ENCODE measurements at regions not wholly inside any gene's neighbourhood (a gene's known extent, or its start where the extent isn't known, plus 50 kb on each side); places are given as distances from the start of the nearest gene placed in this dataset.

GRCh38 chr10:63710703-63711102 lies 189.5 kb downstream of the REEP3 start:
- Histone ChIP-seq H3K9me3 (ENCODE audit: control insufficient read depth in 2 of 2, low read length in 2 of 2) (no peaks in the 10 kb centered on the region), H3K4me3 (ENCODE audit: low read length in 2 of 2) (no peak overlapping the region), H3K27me3 (ENCODE audit: control insufficient read depth in 1 of 2, insufficient read depth in 2 of 2, low read length in 2 of 2) (no peaks in the 10 kb centered on the region), H3K9ac (ENCODE audit: low read length in 2 of 2) (peak overlapping the region; percentile 6 to 42), H3K27ac (ENCODE audit: low read length) (peak overlapping the region; percentile 95), H3K36me3 (ENCODE audit: control insufficient read depth in 2 of 2, insufficient read depth in 2 of 2, low read length in 2 of 2) (no peaks in the 10 kb centered on the region), H3K4me1 (ENCODE audit: control insufficient read depth, insufficient read depth, low read length) (peaks cover 42% of the 10 kb centered on the region)

DNA sequence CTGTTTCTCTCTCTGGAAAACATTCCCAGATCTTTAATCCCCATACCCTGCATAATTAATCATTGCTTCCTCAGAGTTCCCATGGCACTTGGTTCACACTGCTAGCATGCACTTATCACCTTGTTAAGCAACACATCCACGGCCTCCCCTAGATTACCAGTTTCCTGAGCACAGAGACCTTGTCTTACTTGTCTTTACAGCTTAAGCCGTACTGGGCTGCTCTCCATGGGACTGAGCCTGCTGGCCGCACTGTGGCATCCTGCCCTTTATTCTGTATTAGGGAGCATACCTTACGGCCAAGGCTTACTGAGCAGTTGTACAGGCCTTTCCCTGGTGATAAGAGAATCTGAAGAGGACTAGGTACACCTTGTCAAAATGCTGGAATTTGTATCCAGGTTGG lies 190.2 kb downstream of the REEP3 start:
- Histone ChIP-seq H3K9ac (ENCODE audit: low read length in 2 of 2) (peak overlapping the region in 1 of 2 donors; percentile 39), H3K9me3 (ENCODE audit: control insufficient read depth in 2 of 2, low read length in 2 of 2) (no peaks in the 10 kb centered on the region), H3K27me3 (ENCODE audit: control insufficient read depth in 1 of 2, insufficient read depth in 2 of 2, low read length in 2 of 2) (no peaks in the 10 kb centered on the region), H3K4me1 (ENCODE audit: control insufficient read depth, insufficient read depth, low read length) (peaks cover 42% of the 10 kb centered on the region), H3K36me3 (ENCODE audit: control insufficient read depth in 2 of 2, insufficient read depth in 2 of 2, low read length in 2 of 2) (no peaks in the 10 kb centered on the region), H3K4me3 (ENCODE audit: low read length in 2 of 2) (peak overlapping the region in 1 of 2 donors; percentile 14), H3K27ac (ENCODE audit: low read length) (peak overlapping the region; percentile 95)

DNA sequence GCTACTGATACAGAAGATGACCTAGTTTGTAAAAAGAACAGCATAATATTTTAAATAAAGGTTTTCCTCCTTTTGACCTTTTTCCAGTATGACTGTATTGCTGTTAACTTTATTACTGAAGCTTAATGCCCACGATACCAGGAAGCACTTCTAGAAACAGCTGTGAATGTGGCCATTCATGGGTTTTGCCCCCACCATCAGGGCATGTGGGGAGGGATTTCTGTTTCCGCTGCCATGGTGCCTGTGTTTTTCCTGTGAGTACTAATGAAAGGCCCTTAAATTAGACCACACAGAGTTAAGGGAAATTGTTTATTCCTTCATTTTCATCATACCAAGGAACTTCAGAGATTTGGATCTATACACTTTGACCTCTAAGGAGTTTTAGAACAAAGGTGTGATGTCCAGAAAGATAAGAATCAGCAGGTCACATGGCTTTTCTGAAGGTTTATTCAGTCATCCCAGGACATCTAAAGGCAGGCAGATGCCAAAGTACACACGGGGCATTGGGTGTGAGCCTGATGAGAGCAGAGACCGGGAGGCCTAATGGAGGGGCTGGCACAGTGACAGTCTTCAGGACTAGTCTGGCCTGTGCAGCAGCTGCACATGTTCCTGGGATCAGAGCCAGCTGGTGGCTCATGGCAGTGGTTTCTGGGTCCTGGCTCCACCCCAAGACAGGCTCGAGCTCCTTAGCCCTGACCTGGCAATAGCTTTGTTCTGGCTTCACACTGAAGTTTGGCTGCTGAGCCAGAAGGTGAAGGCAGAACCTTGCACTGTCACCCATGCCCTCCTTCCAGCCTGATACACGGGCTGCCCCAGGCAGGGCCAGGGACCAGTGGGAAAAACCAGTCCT lies 190.9 kb downstream of the REEP3 start:
- Histone ChIP-seq H3K4me1 (ENCODE audit: control insufficient read depth, insufficient read depth, low read length) (peaks cover 45% of the 10 kb centered on the region), H3K9me3 (ENCODE audit: control insufficient read depth in 2 of 2, low read length in 2 of 2) (no peaks in the 10 kb centered on the region), H3K9ac (ENCODE audit: low read length in 2 of 2) (peak overlapping the region; percentile 51 to 60), H3K27ac (ENCODE audit: low read length) (peak overlapping the region; percentile 95), H3K27me3 (ENCODE audit: control insufficient read depth in 1 of 2, insufficient read depth in 2 of 2, low read length in 2 of 2) (no peaks in the 10 kb centered on the region), H3K4me3 (ENCODE audit: low read length in 2 of 2) (peak overlapping the region in 1 of 2 donors; percentile 50), H3K36me3 (ENCODE audit: control insufficient read depth in 2 of 2, insufficient read depth in 2 of 2, low read length in 2 of 2) (no peaks in the 10 kb centered on the region)

DNA sequence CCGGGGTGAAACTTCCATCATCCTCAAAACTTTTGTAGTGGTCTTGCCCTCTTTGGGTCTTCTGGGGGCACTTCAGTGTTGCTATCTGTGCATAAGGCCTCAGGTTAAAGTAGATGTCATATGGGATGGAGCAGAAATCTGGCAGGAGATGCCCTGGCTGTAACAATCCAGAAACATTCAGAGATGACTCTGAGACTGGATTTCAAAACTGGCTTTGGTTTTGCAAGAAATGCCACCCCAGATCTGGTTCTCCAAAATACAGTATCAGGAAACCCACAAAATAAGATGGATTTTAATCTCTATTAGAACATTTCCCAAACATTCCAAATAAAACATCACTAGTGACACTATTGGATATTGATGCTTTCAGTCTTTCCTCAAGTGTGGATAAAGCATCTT lies 191.5 kb downstream of the REEP3 start:
- Histone ChIP-seq H3K9me3 (ENCODE audit: control insufficient read depth in 2 of 2, low read length in 2 of 2) (no peaks in the 10 kb centered on the region), H3K36me3 (ENCODE audit: control insufficient read depth in 2 of 2, insufficient read depth in 2 of 2, low read length in 2 of 2) (no peaks in the 10 kb centered on the region), H3K9ac (ENCODE audit: low read length in 2 of 2) (peak overlapping the region; percentile 51 to 60), H3K27me3 (ENCODE audit: control insufficient read depth in 1 of 2, insufficient read depth in 2 of 2, low read length in 2 of 2) (no peaks in the 10 kb centered on the region), H3K4me3 (ENCODE audit: low read length in 2 of 2) (peak overlapping the region in 1 of 2 donors; percentile 50), H3K4me1 (ENCODE audit: control insufficient read depth, insufficient read depth, low read length) (peaks cover 47% of the 10 kb centered on the region), H3K27ac (ENCODE audit: low read length) (peak overlapping the region; percentile 95)

GRCh38 chr10:63713191-63714144 lies 192.3 kb downstream of the REEP3 start:
- Histone ChIP-seq H3K9me3 (ENCODE audit: control insufficient read depth in 2 of 2, low read length in 2 of 2) (no peaks in the 10 kb centered on the region), H3K27ac (ENCODE audit: low read length) (peak overlapping the region; percentile 95), H3K9ac (ENCODE audit: low read length in 2 of 2) (peak overlapping the region in 1 of 2 donors; percentile 51), H3K4me3 (ENCODE audit: low read length in 2 of 2) (peak overlapping the region; percentile 18 to 40), H3K27me3 (ENCODE audit: control insufficient read depth in 1 of 2, insufficient read depth in 2 of 2, low read length in 2 of 2) (no peaks in the 10 kb centered on the region), H3K4me1 (ENCODE audit: control insufficient read depth, insufficient read depth, low read length) (peaks cover 44% of the 10 kb centered on the region), H3K36me3 (ENCODE audit: control insufficient read depth in 2 of 2, insufficient read depth in 2 of 2, low read length in 2 of 2) (no peaks in the 10 kb centered on the region)

DNA sequence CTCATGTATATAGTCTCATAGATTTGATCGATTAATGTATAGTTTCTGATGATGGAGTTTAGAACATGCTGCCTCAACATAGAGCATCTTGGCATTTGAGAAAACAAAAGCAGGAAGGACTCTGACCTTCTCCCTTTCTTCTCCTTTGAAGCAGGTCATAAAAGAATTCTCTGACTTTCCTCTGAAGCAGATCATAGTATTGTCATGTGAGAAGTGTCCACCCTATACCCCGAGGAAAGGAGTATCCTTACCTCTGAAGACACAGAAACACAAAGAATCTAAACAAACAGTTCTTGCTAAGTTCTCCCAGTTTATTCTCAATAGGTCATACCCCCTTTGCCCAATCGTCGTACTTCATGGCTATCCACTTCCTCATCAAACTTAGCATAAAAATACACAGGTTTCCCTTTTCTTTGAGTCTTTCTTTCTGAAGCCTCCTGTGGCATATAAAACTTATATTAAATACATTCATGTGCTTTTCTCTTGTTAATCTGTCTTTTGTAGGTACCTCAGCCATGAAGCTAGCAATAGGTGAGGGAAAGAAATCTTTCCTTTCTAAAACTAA lies 194.9 kb downstream of the REEP3 start:
- no peaks in the 10 kb centered on the region for H3K36me3 ChIP-seq (ENCODE audit: control insufficient read depth in 2 of 2, insufficient read depth in 2 of 2, low read length in 2 of 2)
- no peaks in the 10 kb centered on the region for H3K27me3 ChIP-seq (ENCODE audit: control insufficient read depth in 1 of 2, insufficient read depth in 2 of 2, low read length in 2 of 2)
- H3K27ac ChIP-seq (ENCODE audit: low read length), result no peak overlapping the region
- H3K9ac ChIP-seq (ENCODE audit: low read length in 2 of 2), result no peak overlapping the region
- H3K4me3 ChIP-seq (ENCODE audit: low read length in 2 of 2), result no peak overlapping the region
- H3K4me1 ChIP-seq (ENCODE audit: control insufficient read depth, insufficient read depth, low read length), result peaks cover 46% of the 10 kb centered on the region
- H3K9me3 ChIP-seq (ENCODE audit: control insufficient read depth in 2 of 2, low read length in 2 of 2), result no peaks in the 10 kb centered on the region

DNA sequence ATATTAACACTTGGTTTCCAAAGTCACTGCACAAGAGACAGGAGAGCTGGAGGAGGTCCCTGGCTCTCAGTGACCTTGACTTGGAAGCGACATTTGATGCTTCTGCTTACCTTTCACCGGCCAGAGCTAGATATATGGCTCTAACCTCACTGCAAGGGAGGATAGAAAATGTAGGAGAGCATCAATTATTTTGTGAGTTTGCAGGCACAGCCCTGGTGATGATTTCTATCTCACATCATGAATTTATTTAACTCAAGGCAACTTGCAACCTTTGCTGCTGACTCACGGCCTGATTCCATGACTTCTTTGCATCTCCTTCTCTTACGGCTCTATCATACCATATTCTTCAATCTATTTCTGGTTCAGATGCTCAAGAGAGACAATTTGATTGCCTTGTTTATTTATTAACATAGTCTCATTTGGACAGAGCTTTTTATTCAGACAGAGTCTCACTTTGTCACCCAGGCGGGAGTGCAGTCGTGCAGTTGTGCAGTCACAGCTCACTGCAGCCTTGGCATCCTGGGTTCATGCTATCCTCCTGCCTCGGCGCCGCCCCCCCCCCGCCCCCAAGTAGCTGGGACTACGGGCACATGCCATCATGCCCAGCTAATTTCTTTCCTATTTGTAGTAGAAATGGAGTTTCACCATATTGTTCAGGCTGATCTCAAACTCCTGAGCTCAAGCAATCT lies 196.0 kb downstream of the REEP3 start:
- Histone ChIP-seq H3K9ac (ENCODE audit: low read length in 2 of 2) (no peak overlapping the region), H3K4me1 (ENCODE audit: control insufficient read depth, insufficient read depth, low read length) (peaks cover 37% of the 10 kb centered on the region)

DNA sequence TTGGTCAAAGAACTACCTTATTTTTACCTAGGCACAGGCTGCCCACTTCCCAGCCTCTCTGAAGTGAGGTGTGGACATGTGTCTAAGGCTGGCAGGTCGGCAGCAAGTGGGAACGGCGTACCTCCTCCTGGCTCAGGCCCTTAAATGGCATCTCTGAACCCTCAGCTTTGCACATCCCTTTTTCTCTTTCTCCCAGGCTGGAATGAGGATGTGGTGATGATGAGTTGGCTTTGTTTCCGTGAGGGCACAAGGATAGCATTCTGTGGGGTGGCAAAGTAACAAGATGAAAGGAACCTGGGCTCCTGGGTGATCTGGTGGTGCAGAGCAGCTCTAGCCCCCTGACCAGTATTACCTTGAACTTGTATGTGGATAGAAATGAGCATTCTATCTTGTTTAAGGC lies 196.8 kb downstream of the REEP3 start:
- Histone ChIP-seq H3K9me3 (ENCODE audit: control insufficient read depth in 2 of 2, low read length in 2 of 2) (no peaks in the 10 kb centered on the region), H3K9ac (ENCODE audit: low read length in 2 of 2) (no peak overlapping the region), H3K27ac (ENCODE audit: low read length) (no peak overlapping the region), H3K4me1 (ENCODE audit: control insufficient read depth, insufficient read depth, low read length) (peaks cover 36% of the 10 kb centered on the region), H3K27me3 (ENCODE audit: control insufficient read depth in 1 of 2, insufficient read depth in 2 of 2, low read length in 2 of 2) (no peaks in the 10 kb centered on the region), H3K36me3 (ENCODE audit: control insufficient read depth in 2 of 2, insufficient read depth in 2 of 2, low read length in 2 of 2) (no peaks in the 10 kb centered on the region), H3K4me3 (ENCODE audit: low read length in 2 of 2) (no peak overlapping the region)

More for the DNA sequence above, 196.0 kb downstream of the REEP3 start:
- no peak overlapping the region for H3K27ac ChIP-seq (ENCODE audit: low read length)
- no peaks in the 10 kb centered on the region for H3K27me3 ChIP-seq (ENCODE audit: control insufficient read depth in 1 of 2, insufficient read depth in 2 of 2, low read length in 2 of 2)
- no peaks in the 10 kb centered on the region for H3K9me3 ChIP-seq (ENCODE audit: control insufficient read depth in 2 of 2, low read length in 2 of 2)
- H3K4me3 ChIP-seq (ENCODE audit: low read length in 2 of 2), result no peak overlapping the region
- H3K36me3 ChIP-seq (ENCODE audit: control insufficient read depth in 2 of 2, insufficient read depth in 2 of 2, low read length in 2 of 2), result no peaks in the 10 kb centered on the region

DNA sequence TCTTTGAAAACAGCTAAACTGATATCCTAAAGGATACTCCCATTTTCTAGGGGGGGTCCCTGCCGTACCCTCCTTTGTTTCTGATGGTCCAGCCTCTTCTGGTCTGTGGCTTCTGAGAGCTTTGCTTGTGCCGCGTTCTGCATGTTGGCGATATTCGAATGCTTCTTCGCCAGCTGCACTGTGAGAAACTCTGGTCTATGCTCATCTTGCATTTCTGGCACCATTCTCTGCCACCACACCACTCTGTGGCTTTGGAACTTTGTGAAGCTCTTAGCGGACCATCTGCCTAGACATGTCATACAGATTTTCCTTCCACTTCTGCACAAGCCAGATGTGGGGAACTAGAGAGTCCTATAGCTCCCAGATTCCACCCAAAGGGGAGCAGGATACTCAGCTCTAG lies 197.2 kb downstream of the REEP3 start:
- H3K27me3 ChIP-seq (ENCODE audit: control insufficient read depth in 1 of 2, insufficient read depth in 2 of 2, low read length in 2 of 2), result no peaks in the 10 kb centered on the region
- no peak overlapping the region for H3K27ac ChIP-seq (ENCODE audit: low read length)
- H3K4me3 ChIP-seq (ENCODE audit: low read length in 2 of 2), result no peak overlapping the region
- no peaks in the 10 kb centered on the region for H3K9me3 ChIP-seq (ENCODE audit: control insufficient read depth in 2 of 2, low read length in 2 of 2)
- peaks cover 32% of the 10 kb centered on the region for H3K4me1 ChIP-seq (ENCODE audit: control insufficient read depth, insufficient read depth, low read length)
- no peaks in the 10 kb centered on the region for H3K36me3 ChIP-seq (ENCODE audit: control insufficient read depth in 2 of 2, insufficient read depth in 2 of 2, low read length in 2 of 2)
- no peak overlapping the region for H3K9ac ChIP-seq (ENCODE audit: low read length in 2 of 2)

- Histone ChIP-seq H3K9me3 (ENCODE audit: control insufficient read depth in 2 of 2, low read length in 2 of 2) (no peaks in the 10 kb centered on the region), H3K4me3 (ENCODE audit: low read length in 2 of 2) (no peak overlapping the region), H3K4me1 (ENCODE audit: control insufficient read depth, insufficient read depth, low read length) (peaks cover 31% of the 10 kb centered on the region), H3K9ac (ENCODE audit: low read length in 2 of 2) (no peak overlapping the region), H3K27me3 (ENCODE audit: control insufficient read depth in 1 of 2, insufficient read depth in 2 of 2, low read length in 2 of 2) (no peaks in the 10 kb centered on the region), H3K36me3 (ENCODE audit: control insufficient read depth in 2 of 2, insufficient read depth in 2 of 2, low read length in 2 of 2) (no peaks in the 10 kb centered on the region), H3K27ac (ENCODE audit: low read length) (no peak overlapping the region)
Observed at GRCh38 chr10:63719226-63719856, 198.1 kb downstream of the REEP3 start.

All from stomach smooth muscle (tissue), 2 donors.